HG03571 (cell line): ENCODE measurements at regions not wholly inside any gene's neighbourhood (a gene's known extent, or its start where the extent isn't known, plus 50 kb on each side); places are given as distances from the start of the nearest gene placed in this dataset.
"Not testable (repeated sequence)": the region's sequence is repeated elsewhere in the genome, so short reads cannot be mapped to it uniquely, and the experiment has no call there.

ENCODE experiments used
- ATAC-seq: cut with Tn5 transposase; IDR thresholded peaks from one replicate; pipeline ENCODE4 v1.9.1; 2021; ENCODE audit not compliant: unreplicated experiment

DNA sequence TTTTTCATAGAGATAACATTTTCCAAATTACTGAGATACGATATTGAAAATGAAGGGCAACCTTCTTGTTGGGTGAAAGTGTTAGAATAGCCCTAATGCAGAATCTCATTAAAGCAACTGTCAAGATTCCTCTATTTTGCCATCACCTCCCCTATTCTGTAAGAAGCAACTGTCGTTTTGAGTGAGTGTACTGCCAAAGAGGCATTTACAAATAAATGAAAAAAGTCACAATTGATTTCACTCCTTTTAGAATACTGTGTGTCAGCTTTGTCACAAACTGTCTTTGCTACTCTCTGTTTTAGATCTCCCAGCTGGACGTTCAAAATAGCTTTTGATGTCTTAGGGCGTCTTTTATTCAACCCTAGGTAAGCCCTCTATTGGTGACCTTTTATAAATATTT is 322.8 kb upstream of the NAALADL2 start:
- no peak for ATAC-seq

GRCh38 chr3:174538151-174538550 is 321.0 kb upstream of the NAALADL2 start:
- no peak for ATAC-seq

GRCh38 chr3:174540116-174540908 is 318.8 kb upstream of the NAALADL2 start:
- no peak for ATAC-seq

GRCh38 chr3:174541708-174542315 is 317.3 kb upstream of the NAALADL2 start:
- ATAC-seq = no peak

DNA sequence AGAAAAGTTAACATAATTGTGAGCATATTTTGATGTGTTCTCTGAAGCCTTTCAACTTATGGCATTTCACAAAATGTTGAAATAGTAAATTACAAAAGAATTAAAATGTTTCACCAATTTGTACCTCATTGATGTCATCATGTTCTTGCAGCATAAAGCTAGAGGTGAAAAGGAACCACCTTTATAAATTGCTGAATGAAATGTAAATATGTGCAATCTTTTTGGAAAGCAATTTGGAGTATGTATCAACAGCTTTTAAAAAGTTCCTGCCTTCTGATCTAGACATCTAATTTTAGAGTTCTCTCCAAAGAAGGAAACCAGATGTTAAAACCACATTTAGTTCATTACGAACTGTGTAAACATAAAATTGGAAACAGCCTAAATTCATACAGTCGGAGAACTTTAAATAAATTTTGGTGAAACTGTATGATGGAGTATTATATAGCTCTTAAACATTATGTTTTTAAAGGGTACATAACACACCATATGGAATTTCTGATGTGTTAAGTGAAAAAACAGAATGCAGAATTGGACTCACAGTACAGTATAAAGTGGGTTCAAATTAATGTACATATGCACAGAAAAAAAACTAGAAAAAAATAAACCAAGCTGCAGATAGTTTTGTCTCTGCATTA is 311.2 kb upstream of the NAALADL2 start:
- no peak for ATAC-seq

GRCh38 chr3:174548841-174549623 is 310.1 kb upstream of the NAALADL2 start:
- no peak for ATAC-seq

DNA sequence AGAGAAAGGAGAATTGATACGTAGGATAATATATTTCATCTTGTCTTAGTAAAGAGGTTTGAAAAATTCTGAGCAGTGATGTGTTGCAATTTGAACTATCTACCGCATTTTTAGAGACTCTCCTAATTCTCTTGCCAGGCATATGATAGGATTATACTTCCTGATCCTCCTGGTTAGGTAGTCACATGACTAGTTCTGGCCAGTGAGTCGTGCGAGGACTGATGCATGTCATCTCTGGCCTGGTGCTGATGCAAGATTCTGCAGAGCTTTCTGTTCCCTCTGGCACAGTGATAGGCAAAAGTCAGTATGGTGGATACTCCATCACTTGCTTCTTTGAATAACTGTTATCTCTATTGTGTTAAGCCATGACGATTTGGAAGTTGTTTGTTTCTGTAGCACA is 277.6 kb upstream of the NAALADL2 start:
- no peak for ATAC-seq

- no peak for ATAC-seq
These were observed 275.7 kb upstream of the NAALADL2 start for GRCh38 chr3:174583396-174583795.

DNA sequence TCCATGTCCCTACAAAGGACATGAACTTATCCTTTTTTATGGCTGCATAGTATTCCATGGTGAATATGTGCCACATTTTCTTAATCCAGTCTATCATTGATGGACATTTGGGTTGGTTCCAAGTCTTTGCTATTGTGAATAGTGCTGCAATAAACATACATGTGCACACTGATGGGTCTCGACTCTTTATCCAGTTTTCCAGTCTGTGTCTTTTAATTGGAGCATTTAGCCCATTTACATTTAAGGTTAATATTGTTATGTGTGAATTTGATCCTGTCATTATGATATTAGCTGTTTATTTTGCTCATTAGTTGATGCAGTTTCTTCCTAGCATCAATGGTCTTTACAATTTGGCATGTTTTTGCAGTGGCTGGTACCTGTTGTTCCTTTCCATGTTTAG is 272.0 kb upstream of the NAALADL2 start:
- not testable (repeated sequence) for ATAC-seq

DNA sequence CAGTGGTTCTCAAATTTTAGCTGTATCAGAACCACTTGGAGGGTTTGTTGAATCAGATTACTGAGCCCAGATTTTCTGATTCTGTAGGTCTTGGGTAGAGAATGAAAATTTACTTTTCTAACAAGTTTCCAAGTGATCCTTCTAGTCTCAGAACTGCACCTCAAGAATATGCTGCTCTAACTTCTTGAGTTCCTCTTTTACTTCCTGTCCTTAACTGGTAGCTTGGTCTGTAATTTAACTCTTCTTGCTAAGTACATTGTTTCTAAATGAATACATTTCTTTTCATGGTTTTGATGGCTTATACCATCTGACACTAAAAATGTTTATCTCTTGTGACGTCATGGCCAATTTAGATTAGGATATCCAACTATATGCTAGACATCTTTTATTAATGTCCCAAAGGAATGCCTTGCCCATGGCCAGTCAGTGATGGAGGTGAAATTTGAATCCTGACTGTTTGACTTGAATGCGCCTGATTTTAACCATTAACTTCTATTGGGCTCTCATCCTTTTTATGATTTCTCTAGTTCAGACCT is 262.6 kb upstream of the NAALADL2 start:
- no peak for ATAC-seq

- ATAC-seq = no peak
These were observed 260.2 kb upstream of the NAALADL2 start for GRCh38 chr3:174598885-174599439.

GRCh38 chr3:174613173-174613572 is 246.0 kb upstream of the NAALADL2 start:
- ATAC-seq = no peak

DNA sequence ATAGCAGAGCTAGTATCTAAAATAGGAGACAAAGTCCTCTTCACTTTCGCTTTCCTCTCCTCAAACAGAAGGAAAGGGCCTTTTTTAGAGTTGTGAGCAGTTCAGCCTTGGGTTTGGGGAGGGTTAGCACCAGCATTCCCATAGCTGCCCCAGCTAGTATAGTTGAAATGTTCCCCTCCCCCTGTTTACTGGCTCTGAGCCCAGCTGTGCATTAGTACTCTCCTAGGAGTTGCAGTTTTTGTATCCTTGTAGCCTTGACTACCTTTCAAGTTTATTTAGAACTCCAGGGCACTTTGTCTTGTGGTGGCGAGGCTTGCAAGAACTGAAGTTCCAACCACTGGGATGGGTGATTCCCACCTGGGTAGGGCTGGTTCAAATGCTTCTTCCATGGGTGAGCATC is 245.1 kb upstream of the NAALADL2 start:
- no peak for ATAC-seq

- ATAC-seq = no peak
These were observed 240.6 kb upstream of the NAALADL2 start for GRCh38 chr3:174618368-174619080.

DNA sequence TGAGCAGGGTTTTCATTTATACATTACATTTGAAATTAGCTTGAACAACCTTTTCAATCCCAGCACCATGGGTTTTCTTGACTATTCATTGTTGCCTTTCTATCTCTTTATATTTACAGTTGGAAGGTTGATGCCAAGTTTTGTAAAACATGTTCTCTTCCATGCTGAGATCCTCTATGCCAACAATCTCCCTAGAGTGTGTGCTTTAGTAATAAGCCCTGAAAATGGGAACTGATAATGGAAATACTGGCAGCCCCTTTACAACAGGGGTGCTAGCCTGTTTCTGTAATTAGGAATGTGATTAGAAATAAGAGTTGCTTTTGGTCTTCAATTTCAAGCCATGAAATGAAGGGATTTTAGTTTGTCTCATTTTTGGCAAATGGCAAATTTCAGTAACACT is 239.9 kb upstream of the NAALADL2 start:
- no peak for ATAC-seq

DNA sequence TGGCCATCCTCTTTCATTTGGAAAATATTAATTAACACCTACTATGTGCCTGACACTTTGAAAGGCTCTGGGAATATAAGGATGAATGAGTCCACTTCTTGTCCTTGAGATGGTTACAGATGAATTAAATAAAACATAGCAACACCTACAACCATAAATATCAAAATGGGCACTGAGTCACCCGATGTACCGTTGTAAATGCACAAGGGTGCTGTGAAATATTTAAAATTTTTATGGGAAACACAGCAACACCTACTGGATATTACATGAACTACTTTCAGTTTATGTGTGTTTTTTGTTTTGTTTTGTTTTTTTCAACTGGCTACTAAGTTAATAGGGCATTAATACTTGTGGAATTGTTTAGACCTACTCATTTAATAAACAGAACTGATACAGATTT is 239.0 kb upstream of the NAALADL2 start:
- no peak for ATAC-seq

DNA sequence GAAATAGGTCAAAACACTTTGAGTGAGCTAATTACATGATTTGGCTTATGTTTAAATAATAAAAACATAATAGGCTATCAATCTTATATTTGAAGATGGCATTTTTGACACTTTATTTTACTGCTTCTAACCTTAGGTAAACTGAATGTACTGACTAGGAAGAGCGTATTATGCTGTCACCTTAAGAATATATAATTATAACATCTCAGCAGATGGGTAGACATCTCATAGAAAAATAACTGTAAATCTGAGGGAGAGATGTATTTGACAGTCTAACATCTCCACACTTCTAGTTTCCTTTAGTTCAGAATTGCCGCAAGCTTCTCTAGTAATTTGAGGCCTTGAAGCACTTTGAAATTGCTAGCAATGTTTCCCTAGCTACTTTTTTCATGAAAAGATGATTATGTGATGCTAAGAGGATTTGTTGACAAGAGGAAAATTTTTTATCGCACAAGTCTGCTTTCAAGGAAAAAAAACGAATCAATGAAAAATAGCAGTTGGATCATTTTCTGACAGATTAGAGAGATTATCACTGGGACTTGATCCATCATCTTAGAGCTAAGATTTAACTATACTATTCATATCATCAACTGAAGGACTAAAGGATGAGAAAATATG is 238.2 kb upstream of the NAALADL2 start:
- no peak for ATAC-seq

- no peak for ATAC-seq
These were observed 225.8 kb upstream of the NAALADL2 start for GRCh38 chr3:174633342-174633741.

- no peak for ATAC-seq
These were observed 222.7 kb upstream of the NAALADL2 start for GRCh38 chr3:174636451-174636850.

- ATAC-seq = no peak
These were observed 219.7 kb upstream of the NAALADL2 start for GRCh38 chr3:174639406-174639805.
